Activated CD8-positive, alpha-beta T cell treated with anti-CD3 and anti-CD28 coated beads for 36 hours (primary cell): ENCODE measurements at regions not wholly inside any gene's neighbourhood (a gene's known extent, or its start where the extent isn't known, plus 50 kb on each side); places are given as distances from the start of the nearest gene placed in this dataset.

Experiments
- ATAC-seq: fragments of 200-7000 bp; cut with Tn5 transposase; one replicate; pipeline ENCODE4 v1.10.0; 2021; ENCODE audit warnings: mild to moderate bottlenecking, moderate library complexity
- CTCF ChIA-PET: fragments of 350-600 bp; sonication (Branson Sonifier 250); formaldehyde crosslinking; loops from one replicate; lab custom pipeline; 2021; ENCODE audit warnings: antibody characterized with exemption; lab: Charles Lee
- POLR2A ChIA-PET: fragments of 350-600 bp; sonication (Branson Sonifier 250); formaldehyde crosslinking; loops from one replicate; lab custom pipeline; 2021; ENCODE audit warnings: antibody characterized with exemption; lab: Charles Lee
- DNase-seq: peaks from one replicate; pipeline ENCODE4 v3.0.0-alpha.2; 2020
- H3K27ac Mint-ChIP-seq: one replicate; pipeline ENCODE4 v1.8.0; 2021; ENCODE audit warnings: mild to moderate bottlenecking, mixed read lengths
- H3K27me3 Mint-ChIP-seq: one replicate; pipeline ENCODE4 v1.8.0; 2021; ENCODE audit warnings: mixed read lengths
- H3K36me3 Mint-ChIP-seq: one replicate; pipeline ENCODE4 v1.8.0; 2021; ENCODE audit warnings: low read depth, mixed read lengths
- H3K4me1 Mint-ChIP-seq: one replicate; pipeline ENCODE4 v1.8.0; 2021; ENCODE audit warnings: low read depth, mixed read lengths
- H3K4me3 Mint-ChIP-seq: one replicate; pipeline ENCODE4 v1.8.0; 2021; ENCODE audit warnings: mild to moderate bottlenecking, moderate library complexity, mixed read lengths
- H3K9me3 Mint-ChIP-seq: one replicate; pipeline ENCODE4 v1.8.0; 2021; ENCODE audit warnings: mixed read lengths
- intact Hi-C: fragments of 100-400 bp; cut with micrococcal nuclease; formaldehyde crosslinking; loops from one replicate; pipeline ENCODE4 v1.10.0; 2022
- TF ChIP-seq, protein P1 (sequence below): fragments of 200-600 bp; IDR thresholded peaks from one replicate; pipeline ENCODE4 v1.8.0; 2022; ENCODE audit warnings: antibody characterized with exemption, mild to moderate bottlenecking

DNA sequence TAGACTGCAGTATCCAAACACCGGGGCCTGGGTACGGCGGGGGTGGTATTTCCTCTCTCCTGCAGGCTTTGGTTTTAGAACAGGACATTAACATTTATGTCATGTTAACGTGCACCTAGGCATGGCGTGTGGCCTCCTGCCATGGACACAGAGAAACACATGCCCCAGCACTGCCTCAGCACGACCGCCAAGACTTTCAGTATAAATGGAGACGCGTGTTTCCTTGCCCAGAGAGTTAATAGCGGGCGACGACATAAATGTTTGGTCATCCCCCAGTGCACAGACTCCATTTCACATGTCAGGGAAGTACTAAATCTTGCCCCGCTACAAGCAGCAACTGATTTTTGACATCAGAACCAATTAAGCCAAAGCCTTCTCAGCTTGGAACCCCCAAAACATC lies 737.9 kb downstream of the RAB28 start:
- no peaks in the 10 kb centered on the region for H3K4me1 Mint-ChIP-seq
- ATAC-seq, result no peak
- CTCF ChIA-PET, result no interaction called here

GRCh38 chr4:12734586-12734985 lies 749.6 kb downstream of the RAB28 start:
- Mint-ChIP-seq H3K4me3 (no peak overlapping the region), H3K4me1 (no peaks in the 10 kb centered on the region), H3K9me3 (no peaks in the 10 kb centered on the region), H3K36me3 (no peaks in the 10 kb centered on the region), H3K27me3 (peaks cover 14% of the 10 kb centered on the region), H3K27ac (no peak overlapping the region)
- ATAC-seq, result no peak
- DNase-seq, result no peak
- intact Hi-C loops, result no loop called here
- TF ChIP-seq, protein P1, sequence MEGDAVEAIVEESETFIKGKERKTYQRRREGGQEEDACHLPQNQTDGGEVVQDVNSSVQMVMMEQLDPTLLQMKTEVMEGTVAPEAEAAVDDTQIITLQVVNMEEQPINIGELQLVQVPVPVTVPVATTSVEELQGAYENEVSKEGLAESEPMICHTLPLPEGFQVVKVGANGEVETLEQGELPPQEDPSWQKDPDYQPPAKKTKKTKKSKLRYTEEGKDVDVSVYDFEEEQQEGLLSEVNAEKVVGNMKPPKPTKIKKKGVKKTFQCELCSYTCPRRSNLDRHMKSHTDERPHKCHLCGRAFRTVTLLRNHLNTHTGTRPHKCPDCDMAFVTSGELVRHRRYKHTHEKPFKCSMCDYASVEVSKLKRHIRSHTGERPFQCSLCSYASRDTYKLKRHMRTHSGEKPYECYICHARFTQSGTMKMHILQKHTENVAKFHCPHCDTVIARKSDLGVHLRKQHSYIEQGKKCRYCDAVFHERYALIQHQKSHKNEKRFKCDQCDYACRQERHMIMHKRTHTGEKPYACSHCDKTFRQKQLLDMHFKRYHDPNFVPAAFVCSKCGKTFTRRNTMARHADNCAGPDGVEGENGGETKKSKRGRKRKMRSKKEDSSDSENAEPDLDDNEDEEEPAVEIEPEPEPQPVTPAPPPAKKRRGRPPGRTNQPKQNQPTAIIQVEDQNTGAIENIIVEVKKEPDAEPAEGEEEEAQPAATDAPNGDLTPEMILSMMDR, result no peak
- ChIA-PET CTCF (no interaction called here), POLR2A (no interaction called here)

More for the DNA sequence above, 737.9 kb downstream of the RAB28 start:
- TF ChIP-seq, protein P1, result no peak
- intact Hi-C loops, result no loop called here
- DNase-seq, result no peak
- Mint-ChIP-seq H3K9me3 (no peaks in the 10 kb centered on the region), H3K27ac (no peak overlapping the region), H3K36me3 (no peaks in the 10 kb centered on the region), H3K4me3 (no peak overlapping the region), H3K27me3 (no peaks in the 10 kb centered on the region)
- POLR2A ChIA-PET, result no interaction called here

GRCh38 chr4:12729384-12729783 lies 754.8 kb downstream of the RAB28 start:
- POLR2A ChIA-PET, result no interaction called here
- no peak for DNase-seq
- Mint-ChIP-seq H3K36me3 (no peaks in the 10 kb centered on the region), H3K27ac (no peak overlapping the region), H3K27me3 (peaks cover 11% of the 10 kb centered on the region), H3K4me1 (no peaks in the 10 kb centered on the region), H3K4me3 (no peak overlapping the region), H3K9me3 (no peaks in the 10 kb centered on the region)
- TF ChIP-seq, protein P1, result peak; percentile 81
- ATAC-seq, result no peak
- intact Hi-C loops, result loop anchor here (1.0 kb wide), 1 partner anchor 820 kb away; no protein-coding TSS in a partner anchor
- CTCF ChIA-PET, result interaction anchor here (0.6 to 3.1 kb wide), 6 partner anchors 9 to 820 kb away, joined by 3 to 11 read pairs (median 4); no protein-coding TSS in a partner anchor

- Mint-ChIP-seq H3K4me3 (no peak overlapping the region), H3K36me3 (no peaks in the 10 kb centered on the region), H3K27ac (no peak overlapping the region), H3K4me1 (no peaks in the 10 kb centered on the region), H3K27me3 (peaks cover 8% of the 10 kb centered on the region), H3K9me3 (no peaks in the 10 kb centered on the region)
- ChIA-PET CTCF (interaction anchor here (0.7 to 1.3 kb wide), 3 partner anchors 11 to 887 kb away, joined by 3 to 4 read pairs (median 4); no protein-coding TSS in a partner anchor), POLR2A (no interaction called here)
- no peak for DNase-seq
- intact Hi-C loops, result no loop called here
- no peak for ATAC-seq
- TF ChIP-seq, protein P1, result peak; percentile 45
Measured at GRCh38 chr4:12724510-12724909, 759.6 kb downstream of the RAB28 start.

GRCh38 chr4:12723849-12724447 lies 760.2 kb downstream of the RAB28 start:
- ChIA-PET CTCF (interaction anchor here (1.1 to 1.4 kb wide), 2 partner anchors 12 to 122 kb away, joined by 3 to 4 read pairs; no protein-coding TSS in a partner anchor), POLR2A (no interaction called here)
- Mint-ChIP-seq H3K4me1 (no peaks in the 10 kb centered on the region), H3K4me3 (no peak overlapping the region), H3K36me3 (no peaks in the 10 kb centered on the region), H3K27ac (no peak overlapping the region), H3K9me3 (no peaks in the 10 kb centered on the region), H3K27me3 (peaks cover 9% of the 10 kb centered on the region)
- TF ChIP-seq, protein P1, result no peak
- intact Hi-C loops, result no loop called here
- ATAC-seq (no peak), DNase-seq (no peak)
